Keratinocyte (primary cell): ENCODE measurements at regions not wholly inside any gene's neighbourhood (a gene's known extent, or its start where the extent isn't known, plus 50 kb on each side); places are given as distances from the start of the nearest gene placed in this dataset.

Experiments used
- DNase-seq: peaks from one replicate; pipeline ENCODE4 v3.0.0-alpha.2; 2011; ENCODE audit warnings: low read depth, missing footprints, low spot score
- FAIRE-seq: peaks from 2 replicates; lab custom pipeline; 2011; peaks lifted over from hg19 to GRCh38; lab: Jason Lieb, UNC
- H2AFZ ChIP-seq: 2 replicates; pipeline ENCODE4 v1.6.0; 2012; ENCODE audit warnings: low read length, control low read depth, inconsistent platforms; ENCODE audit not compliant: control insufficient read depth
- H3K27ac ChIP-seq: 2 replicates; pipeline ENCODE4 v1.5.1; 2011; ENCODE audit warnings: low read length; ENCODE audit not compliant: control insufficient read depth, insufficient read depth
- H3K27me3 ChIP-seq: 3 replicates; pipeline ENCODE4 v1.6.0; 2011; ENCODE audit warnings: low read length; ENCODE audit not compliant: control insufficient read depth, insufficient read depth; ENCODE audit errors: extremely low read depth
- H3K36me3 ChIP-seq, 2 experiments: 2 replicates in 1 of 2; 3 replicates in 1 of 2; pipeline ENCODE4 v1.5.1; 2011; ENCODE audit warnings: low read length in 2 of 2, mild to moderate bottlenecking in 1 of 2; ENCODE audit not compliant: control insufficient read depth in 2 of 2, insufficient read depth in 2 of 2; ENCODE audit errors: extremely low read depth in 1 of 2
- H3K4me1 ChIP-seq: 3 replicates; pipeline ENCODE4 v1.5.1; 2011; ENCODE audit warnings: low read length; ENCODE audit not compliant: control insufficient read depth, insufficient read depth; ENCODE audit errors: extremely low read depth
- H3K4me2 ChIP-seq: 3 replicates; pipeline ENCODE4 v1.6.0; 2011; ENCODE audit warnings: low read depth, low read length; ENCODE audit not compliant: control insufficient read depth, insufficient read depth; ENCODE audit errors: extremely low read depth
- H3K4me3 ChIP-seq, 3 experiments: fragments of 200-600 bp in 1 of 3; sonication (generic) in 1 of 3; 2 replicates in 2 of 3; 3 replicates in 1 of 3; pipeline ENCODE4 v1.5.1; 2011 to 2016; ENCODE audit warnings: low read length in 3 of 3, mild to moderate bottlenecking in 3 of 3, control low read depth in 2 of 3, inconsistent platforms in 1 of 3, low read depth in 1 of 3, mixed read lengths in 1 of 3, mixed run types in 1 of 3, moderate library complexity in 1 of 3; ENCODE audit not compliant: control insufficient read depth in 2 of 3, insufficient read depth in 2 of 3; ENCODE audit errors: extremely low read depth in 1 of 3
- H3K79me2 ChIP-seq: 2 replicates; pipeline ENCODE4 v1.6.0; 2012; ENCODE audit warnings: low read length; ENCODE audit not compliant: control insufficient read depth, insufficient read depth
- H3K9ac ChIP-seq: 3 replicates; pipeline ENCODE4 v1.6.0; 2011; ENCODE audit warnings: low read length; ENCODE audit not compliant: control insufficient read depth, insufficient read depth; ENCODE audit errors: extremely low read depth
- H3K9me1 ChIP-seq: 3 replicates; pipeline ENCODE4 v1.6.0; 2011; ENCODE audit warnings: low read length; ENCODE audit not compliant: control insufficient read depth, insufficient read depth; ENCODE audit errors: extremely low read depth
- H3K9me3 ChIP-seq: 2 replicates; pipeline ENCODE4 v1.5.1; 2012; ENCODE audit warnings: low read depth, low read length; ENCODE audit not compliant: control insufficient read depth
- H4K20me1 ChIP-seq: 3 replicates; pipeline ENCODE4 v1.6.0; 2011; ENCODE audit warnings: low read length; ENCODE audit not compliant: control insufficient read depth, insufficient read depth; ENCODE audit errors: extremely low read depth
- EZH2 ChIP-seq: IDR thresholded peaks from one replicate; pipeline ENCODE4 v1.6.1; 2012; ENCODE audit warnings: inconsistent platforms, mild to moderate bottlenecking, low read length, moderate library complexity
- dilution Hi-C: fragments of 300-500 bp; cut with MboI; formaldehyde crosslinking; loops from one replicate; pipeline ENCODE4 v1.7.0; 2020; ENCODE audit warnings: low sequenced_read_pairs; ENCODE audit not compliant: extremely low pct_ligation_motif_present
- TF ChIP-seq, protein P1 (sequence below), 3 experiments: IDR thresholded peaks in 1 of 3; conservative IDR thresholded peaks in 1 of 3; optimal IDR thresholded peaks in 1 of 3; 2 replicates in 2 of 3; 3 replicates in 1 of 3; pipeline versions ENCODE3 to v1.5.1; 2011; ENCODE audit warnings: low read length in 3 of 3, mild to moderate bottlenecking in 3 of 3, moderate library complexity in 2 of 3, control low read depth in 1 of 3, inconsistent platforms in 1 of 3; ENCODE audit not compliant: insufficient read depth in 2 of 3; ENCODE audit errors: extremely low read depth in 1 of 3

DNA sequence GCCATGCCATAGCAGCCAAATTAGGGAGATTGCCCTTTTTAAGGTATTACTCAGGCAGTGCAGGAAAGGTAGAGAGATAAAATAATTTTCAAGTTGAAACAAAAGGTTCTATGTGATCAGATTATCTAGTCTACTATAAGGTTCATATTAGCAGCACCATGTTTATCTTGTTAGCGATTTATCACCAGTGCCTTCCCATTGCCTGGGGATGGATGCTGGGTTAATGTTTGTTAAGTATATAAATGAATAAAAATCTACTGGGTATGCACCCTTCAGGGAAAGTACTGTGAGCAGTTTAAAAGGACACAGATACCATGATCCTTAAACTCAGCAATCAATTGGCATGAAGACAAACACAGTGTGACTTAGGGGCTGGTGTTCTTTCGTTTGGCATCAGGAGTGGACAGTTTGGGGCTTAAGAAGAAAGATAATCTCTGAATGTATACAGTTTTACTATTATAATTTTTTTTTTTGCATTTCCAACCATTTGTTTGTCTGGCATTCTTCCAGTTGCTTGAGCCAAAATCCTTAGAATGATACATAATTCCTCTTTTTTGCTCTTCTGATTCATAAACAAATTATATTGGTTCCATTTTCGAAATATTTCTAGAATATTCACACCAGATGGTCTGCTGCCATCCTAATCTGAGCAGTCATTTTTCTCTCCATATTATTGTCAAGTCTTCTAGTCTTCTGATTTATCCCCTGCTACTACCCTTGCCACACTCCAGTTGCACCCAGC is 512.8 kb upstream of the SLC8A1 start:
- no peaks in the 10 kb centered on the region for H3K4me1 ChIP-seq
- no peaks in the 10 kb centered on the region for H3K9me1 ChIP-seq
- H3K9me3 ChIP-seq = no peaks in the 10 kb centered on the region
- no peaks in the 10 kb centered on the region for H4K20me1 ChIP-seq
- dilution Hi-C loops = no loop called here
- H3K4me2 ChIP-seq = no peak overlapping the region
- no peaks in the 10 kb centered on the region for H3K79me2 ChIP-seq
- FAIRE-seq (no peak), DNase-seq (no peak)
- no peaks in the 10 kb centered on the region for H3K36me3 ChIP-seq
- no peak overlapping the region for H2AFZ ChIP-seq
- H3K4me3 ChIP-seq = no peak overlapping the region
- H3K9ac ChIP-seq = no peak overlapping the region
- H3K27me3 ChIP-seq = no peaks in the 10 kb centered on the region
- H3K27ac ChIP-seq = no peak overlapping the region
- TF ChIP-seq, protein P1, sequence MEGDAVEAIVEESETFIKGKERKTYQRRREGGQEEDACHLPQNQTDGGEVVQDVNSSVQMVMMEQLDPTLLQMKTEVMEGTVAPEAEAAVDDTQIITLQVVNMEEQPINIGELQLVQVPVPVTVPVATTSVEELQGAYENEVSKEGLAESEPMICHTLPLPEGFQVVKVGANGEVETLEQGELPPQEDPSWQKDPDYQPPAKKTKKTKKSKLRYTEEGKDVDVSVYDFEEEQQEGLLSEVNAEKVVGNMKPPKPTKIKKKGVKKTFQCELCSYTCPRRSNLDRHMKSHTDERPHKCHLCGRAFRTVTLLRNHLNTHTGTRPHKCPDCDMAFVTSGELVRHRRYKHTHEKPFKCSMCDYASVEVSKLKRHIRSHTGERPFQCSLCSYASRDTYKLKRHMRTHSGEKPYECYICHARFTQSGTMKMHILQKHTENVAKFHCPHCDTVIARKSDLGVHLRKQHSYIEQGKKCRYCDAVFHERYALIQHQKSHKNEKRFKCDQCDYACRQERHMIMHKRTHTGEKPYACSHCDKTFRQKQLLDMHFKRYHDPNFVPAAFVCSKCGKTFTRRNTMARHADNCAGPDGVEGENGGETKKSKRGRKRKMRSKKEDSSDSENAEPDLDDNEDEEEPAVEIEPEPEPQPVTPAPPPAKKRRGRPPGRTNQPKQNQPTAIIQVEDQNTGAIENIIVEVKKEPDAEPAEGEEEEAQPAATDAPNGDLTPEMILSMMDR (optimal IDR thresholded peaks at IDR 0.05 in 1 of 3, IDR thresholded peaks at IDR 0.05 in 1 of 3, conservative IDR thresholded peaks at IDR 0.05 in 1 of 3; ENCODE audit: extremely low read depth in 1 of 3, insufficient read depth in 2 of 3, low read length in 3 of 3) = no peak
- TF ChIP-seq EZH2 = no peak

DNA sequence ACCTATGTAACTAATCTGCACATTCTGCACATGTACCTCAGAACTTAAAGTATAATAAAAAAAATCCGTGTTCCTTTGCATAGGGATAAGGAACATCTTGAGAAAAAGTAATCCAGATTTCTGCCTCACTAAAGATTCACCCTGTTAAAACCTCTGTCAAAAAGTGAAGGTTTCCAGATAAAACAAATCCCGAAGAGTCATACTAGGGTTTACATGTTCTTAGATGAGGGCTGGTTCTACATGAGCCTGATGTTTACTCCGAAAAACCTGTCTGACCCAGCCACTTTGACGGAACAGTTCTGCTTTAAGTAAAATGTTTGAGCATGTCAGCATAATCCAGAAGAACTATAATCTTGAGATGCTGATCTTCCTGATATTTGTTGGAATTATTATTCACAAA is 515.6 kb upstream of the SLC8A1 start:
- Histone ChIP-seq H2AFZ (no peak overlapping the region), H4K20me1 (no peaks in the 10 kb centered on the region), H3K27ac (no peak overlapping the region), H3K9me1 (no peaks in the 10 kb centered on the region), H3K9ac (no peak overlapping the region), H3K27me3 (no peaks in the 10 kb centered on the region), H3K4me2 (no peak overlapping the region), H3K4me1 (no peaks in the 10 kb centered on the region), H3K4me3 (no peak overlapping the region), H3K9me3 (no peaks in the 10 kb centered on the region), H3K36me3 (no peaks in the 10 kb centered on the region), H3K79me2 (no peaks in the 10 kb centered on the region)
- DNase-seq = no peak
- dilution Hi-C loops = no loop called here
- FAIRE-seq = no peak
- no peak for TF ChIP-seq EZH2
- TF ChIP-seq, protein P1 (optimal IDR thresholded peaks at IDR 0.05 in 1 of 3, IDR thresholded peaks at IDR 0.05 in 1 of 3, conservative IDR thresholded peaks at IDR 0.05 in 1 of 3; ENCODE audit: extremely low read depth in 1 of 3, insufficient read depth in 2 of 3, low read length in 3 of 3) = no peak
